GM18907 (cell line): ENCODE measurements at regions not wholly inside any gene's neighbourhood (a gene's known extent, or its start where the extent isn't known, plus 50 kb on each side); places are given as distances from the start of the nearest gene placed in this dataset.
"Not testable (repeated sequence)": the region's sequence is repeated elsewhere in the genome, so short reads cannot be mapped to it uniquely, and the experiment has no call there.

ENCODE experiments used
- ATAC-seq: cut with Tn5 transposase; IDR thresholded peaks from one replicate; pipeline ENCODE4 v1.9.1; 2021; ENCODE audit warnings: mild to moderate bottlenecking, moderate library complexity; ENCODE audit not compliant: unreplicated experiment

- no peak for ATAC-seq
Observed at GRCh38 chr17:56000411-56000810, 152.9 kb upstream of the ANKFN1 start.

GRCh38 chr17:56002656-56003055 lies 150.6 kb upstream of the ANKFN1 start:
- not testable (repeated sequence) for ATAC-seq

GRCh38 chr17:56009795-56010651 lies 143.3 kb upstream of the ANKFN1 start:
- no peak for ATAC-seq

GRCh38 chr17:56011406-56012131 lies 141.7 kb upstream of the ANKFN1 start:
- ATAC-seq: no peak

- ATAC-seq: no peak
Observed at GRCh38 chr17:56018211-56018610, 135.1 kb upstream of the ANKFN1 start.

GRCh38 chr17:56020369-56020768 lies 132.9 kb upstream of the ANKFN1 start:
- ATAC-seq: peak; percentile 52

- no peak for ATAC-seq
Observed at GRCh38 chr17:56021681-56022190, 131.5 kb upstream of the ANKFN1 start.

- no peak for ATAC-seq
Observed at GRCh38 chr17:56023851-56024250, 129.4 kb upstream of the ANKFN1 start.

GRCh38 chr17:56026915-56027314 lies 126.4 kb upstream of the ANKFN1 start:
- no peak for ATAC-seq

- ATAC-seq: no peak
Observed at GRCh38 chr17:56028837-56029236, 124.4 kb upstream of the ANKFN1 start.

GRCh38 chr17:56030009-56030624 lies 123.2 kb upstream of the ANKFN1 start:
- no peak for ATAC-seq

- ATAC-seq: no peak
Observed at GRCh38 chr17:56031636-56032035, 121.6 kb upstream of the ANKFN1 start.

GRCh38 chr17:56034197-56034635 lies 119.1 kb upstream of the ANKFN1 start:
- no peak for ATAC-seq

GRCh38 chr17:56038131-56038530 lies 115.1 kb upstream of the ANKFN1 start:
- no peak for ATAC-seq

GRCh38 chr17:56045872-56046271 lies 107.4 kb upstream of the ANKFN1 start:
- no peak for ATAC-seq

GRCh38 chr17:56047331-56047730 lies 105.9 kb upstream of the ANKFN1 start:
- no peak for ATAC-seq

GRCh38 chr17:56057869-56058268 lies 95.4 kb upstream of the ANKFN1 start:
- ATAC-seq: no peak

- ATAC-seq: no peak
Observed at GRCh38 chr17:56064506-56064905, 88.8 kb upstream of the ANKFN1 start.

GRCh38 chr17:56074361-56074890 lies 78.8 kb upstream of the ANKFN1 start:
- ATAC-seq: no peak

- ATAC-seq: no peak
Observed at GRCh38 chr17:56076980-56077379, 76.3 kb upstream of the ANKFN1 start.

- no peak for ATAC-seq
Observed at GRCh38 chr17:56083475-56083874, 69.8 kb upstream of the ANKFN1 start.
